ENCODE measurements at regions not wholly inside any gene's neighbourhood (a gene's known extent, or its start where the extent isn't known, plus 50 kb on each side); places are given as distances from the start of the nearest gene placed in this dataset.
"Not testable (repeated sequence)": the region's sequence is repeated elsewhere in the genome, so short reads cannot be mapped to it uniquely, and the experiment has no call there.

DNA sequence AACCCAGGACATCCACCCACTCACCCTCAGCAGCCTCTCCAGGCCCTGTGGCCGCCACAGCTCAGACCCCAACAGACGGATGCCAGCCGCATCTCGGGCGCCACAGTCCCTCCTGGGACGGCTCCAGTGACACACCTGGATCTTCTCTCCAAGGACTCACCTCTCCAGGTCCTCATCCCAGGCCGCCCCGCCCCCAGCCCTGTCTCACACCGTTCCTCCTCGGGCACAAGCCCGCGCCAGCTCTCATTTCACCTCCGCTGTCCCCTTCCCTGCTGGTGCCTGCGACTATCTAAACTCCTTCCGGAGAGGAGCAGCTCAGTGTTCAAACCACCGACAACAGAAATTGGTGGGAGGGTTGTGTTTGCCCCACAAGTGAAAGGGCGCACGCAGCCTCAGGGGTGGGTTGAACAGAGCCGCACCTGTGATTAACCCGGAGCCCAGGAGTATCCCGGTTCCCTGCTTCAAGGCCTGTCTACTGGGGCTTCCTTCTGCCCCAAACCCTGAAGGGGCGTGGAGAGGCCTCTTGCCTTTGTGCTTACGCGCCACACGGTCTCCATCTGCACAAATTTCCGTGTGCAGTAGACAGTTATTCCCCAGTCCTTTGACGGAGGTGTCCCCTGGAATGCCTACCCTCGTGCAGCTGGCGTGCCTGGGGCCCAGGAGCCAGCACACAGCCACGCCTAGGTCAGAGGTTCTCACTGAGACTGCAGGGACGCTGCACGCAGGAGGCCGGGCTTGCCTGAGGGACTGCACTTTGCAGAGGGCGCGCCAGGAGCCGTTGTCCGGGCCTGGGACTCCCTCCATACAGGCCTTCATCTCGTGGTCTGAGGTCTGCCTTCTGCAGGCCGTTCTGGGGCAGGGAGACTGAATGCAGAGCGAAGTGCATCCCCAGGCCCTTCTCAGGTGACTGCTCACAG, 232.7 kb downstream of the DLL1 start:
- Histone ChIP-seq H4K91ac (ENCODE audit: low read depth, low read length, poor library complexity) (no peak overlapping the region), H3K36me3 (replicated peaks in 1 of 2; ENCODE audit: control insufficient read depth in 2 of 2, insufficient read depth in 2 of 2, low read length in 2 of 2) (no peaks in the 10 kb centered on the region), H3K23ac (ENCODE audit: low read depth, low read length, poor library complexity) (no peak overlapping the region), H3K27me3 (ENCODE audit: control insufficient read depth in 3 of 3, insufficient read depth in 3 of 3, low read depth in 1 of 3, low read length in 3 of 3) (peaks cover 0 to 7% (median 0%) of the 10 kb centered on the region in 3 experiments), H2BK120ac (ENCODE audit: low read depth, low read length) (no peak overlapping the region), H3K79me1 (ENCODE audit: low read depth, low read length) (no peaks in the 10 kb centered on the region), H3K18ac (ENCODE audit: low read length) (peak overlapping the region; percentile 85), H2BK12ac (ENCODE audit: low read length) (peak overlapping the region; percentile 31), H2AFZ (ENCODE audit: low read length) (no peak overlapping the region), H3K4me2 (ENCODE audit: insufficient read depth, low read length, poor library complexity, severe bottlenecking) (no peak overlapping the region), H3K4me3 (ENCODE audit: low read length in 2 of 2) (no peak overlapping the region), H3K14ac (ENCODE audit: low read length) (no peak overlapping the region), H2BK5ac (ENCODE audit: low read length) (no peak overlapping the region), H2AK5ac (ENCODE audit: low read depth, low read length) (no peak overlapping the region), H3K4me1 (ENCODE audit: control insufficient read depth in 2 of 2, insufficient read depth in 1 of 2, low read depth in 1 of 2, low read length in 2 of 2) (peaks cover 0 to 3% of the 10 kb centered on the region in 2 donors), H3K4ac (ENCODE audit: low read length) (peak overlapping the region; percentile 14), H4K8ac (ENCODE audit: low read depth, low read length) (no peak overlapping the region), H2BK15ac (ENCODE audit: low read length) (peak overlapping the region; percentile 57), H3K9ac (ENCODE audit: low read depth, low read length, poor library complexity) (peak overlapping the region; percentile 34), H3K9me3 (replicated peaks in 1 of 2; ENCODE audit: control insufficient read depth in 2 of 2, insufficient read depth in 1 of 2, low read depth in 1 of 2, low read length in 2 of 2) (peaks cover 0 to 2% of the 10 kb centered on the region in 2 donors), H3K27ac (replicated peaks; ENCODE audit: low read length) (no peak overlapping the region)
- WGBS, 2 donors (ENCODE audit: extremely low coverage in 2 of 2, insufficient read length in 2 of 2, insufficient replicate concordance in 1 of 2) = no CpG with 5 or more reads among the region's 40 CpGs
- no peak for DNase-seq (ENCODE audit: low spot score)

GRCh38 chr6:170057034-170057734, 233.7 kb downstream of the DLL1 start:
- H3K18ac ChIP-seq (ENCODE audit: low read length) = peak overlapping the region; percentile 78
- H2BK120ac ChIP-seq (ENCODE audit: low read depth, low read length) = no peak overlapping the region
- peak overlapping the region; percentile 91 for H2AK5ac ChIP-seq (ENCODE audit: low read depth, low read length)
- H4K91ac ChIP-seq (ENCODE audit: low read depth, low read length, poor library complexity) = peak overlapping the region; percentile 92
- peaks cover 0 to 2% of the 10 kb centered on the region in 2 donors for H3K9me3 ChIP-seq (replicated peaks in 1 of 2; ENCODE audit: control insufficient read depth in 2 of 2, insufficient read depth in 1 of 2, low read depth in 1 of 2, low read length in 2 of 2)
- DNase-seq (ENCODE audit: low spot score) = no peak
- H2AFZ ChIP-seq (ENCODE audit: low read length) = no peak overlapping the region
- peak overlapping the region; percentile 63 for H2BK15ac ChIP-seq (ENCODE audit: low read length)
- H3K79me1 ChIP-seq (ENCODE audit: low read depth, low read length) = no peaks in the 10 kb centered on the region
- H3K4me3 ChIP-seq (ENCODE audit: low read length in 2 of 2) = no peak overlapping the region
- H3K9ac ChIP-seq (ENCODE audit: low read depth, low read length, poor library complexity) = no peak overlapping the region
- H3K4ac ChIP-seq (ENCODE audit: low read length) = no peak overlapping the region
- H3K27me3 ChIP-seq (ENCODE audit: control insufficient read depth in 3 of 3, insufficient read depth in 3 of 3, low read depth in 1 of 3, low read length in 3 of 3) = peaks cover 0 to 4% (median 0%) of the 10 kb centered on the region in 3 experiments
- no peak overlapping the region for H3K14ac ChIP-seq (ENCODE audit: low read length)
- H3K23ac ChIP-seq (ENCODE audit: low read depth, low read length, poor library complexity) = no peak overlapping the region
- no peak overlapping the region for H4K8ac ChIP-seq (ENCODE audit: low read depth, low read length)
- H3K36me3 ChIP-seq (replicated peaks in 1 of 2; ENCODE audit: control insufficient read depth in 2 of 2, insufficient read depth in 2 of 2, low read length in 2 of 2) = no peaks in the 10 kb centered on the region
- no peak overlapping the region for H3K4me2 ChIP-seq (ENCODE audit: insufficient read depth, low read length, poor library complexity, severe bottlenecking)
- H3K4me1 ChIP-seq (ENCODE audit: control insufficient read depth in 2 of 2, insufficient read depth in 1 of 2, low read depth in 1 of 2, low read length in 2 of 2) = peaks cover 0 to 3% of the 10 kb centered on the region in 2 donors
- H3K27ac ChIP-seq (replicated peaks; ENCODE audit: low read length) = no peak overlapping the region
- no peak overlapping the region for H2BK5ac ChIP-seq (ENCODE audit: low read length)
- H2BK12ac ChIP-seq (ENCODE audit: low read length) = peak overlapping the region; percentile 8
- WGBS, 2 donors (ENCODE audit: extremely low coverage in 2 of 2, insufficient read length in 2 of 2, insufficient replicate concordance in 1 of 2) = no CpG with 5 or more reads among the region's 16 CpGs

DNA sequence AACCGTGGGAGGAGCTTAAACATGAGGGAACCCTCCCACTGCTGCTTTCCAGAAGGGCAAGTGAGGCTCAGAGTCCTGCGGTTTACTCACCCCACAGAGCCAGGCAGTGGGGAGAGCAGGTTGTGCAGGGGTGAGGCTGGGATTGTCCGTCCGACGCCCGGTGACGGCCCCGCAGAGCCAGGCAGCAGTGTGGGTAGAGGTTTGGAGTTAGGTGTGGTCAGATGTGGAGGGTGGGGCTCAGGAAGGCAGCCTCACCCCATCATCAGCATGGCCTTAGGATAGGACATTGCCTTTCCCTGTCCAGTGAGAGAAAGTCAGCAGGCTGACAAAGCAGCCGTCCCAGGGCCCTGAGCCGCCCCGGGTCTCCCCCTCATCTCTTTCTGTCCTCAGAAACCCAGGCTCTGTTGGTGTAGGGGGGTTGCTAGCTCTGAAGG, 234.6 kb downstream of the DLL1 start:
- peak overlapping the region; percentile 53 for H4K91ac ChIP-seq (ENCODE audit: low read depth, low read length, poor library complexity)
- H3K9ac ChIP-seq (ENCODE audit: low read depth, low read length, poor library complexity) = no peak overlapping the region
- H3K79me1 ChIP-seq (ENCODE audit: low read depth, low read length) = no peaks in the 10 kb centered on the region
- no peaks in the 10 kb centered on the region for H3K27me3 ChIP-seq (ENCODE audit: control insufficient read depth in 3 of 3, insufficient read depth in 3 of 3, low read depth in 1 of 3, low read length in 3 of 3)
- H2AFZ ChIP-seq (ENCODE audit: low read length) = no peak overlapping the region
- H3K4ac ChIP-seq (ENCODE audit: low read length) = peak overlapping the region; percentile 69
- H3K4me2 ChIP-seq (ENCODE audit: insufficient read depth, low read length, poor library complexity, severe bottlenecking) = no peak overlapping the region
- peaks cover 0 to 3% of the 10 kb centered on the region in 2 donors for H3K4me1 ChIP-seq (ENCODE audit: control insufficient read depth in 2 of 2, insufficient read depth in 1 of 2, low read depth in 1 of 2, low read length in 2 of 2)
- H3K23ac ChIP-seq (ENCODE audit: low read depth, low read length, poor library complexity) = peak overlapping the region; percentile 21
- H3K36me3 ChIP-seq (replicated peaks in 1 of 2; ENCODE audit: control insufficient read depth in 2 of 2, insufficient read depth in 2 of 2, low read length in 2 of 2) = no peaks in the 10 kb centered on the region
- H3K4me3 ChIP-seq (ENCODE audit: low read length in 2 of 2) = no peak overlapping the region
- WGBS, 2 donors (ENCODE audit: extremely low coverage in 2 of 2, insufficient read length in 2 of 2, insufficient replicate concordance in 1 of 2) = no CpG with 5 or more reads among the region's 11 CpGs
- H2AK5ac ChIP-seq (ENCODE audit: low read depth, low read length) = peak overlapping the region; percentile 90
- H2BK5ac ChIP-seq (ENCODE audit: low read length) = no peak overlapping the region
- no peak overlapping the region for H3K14ac ChIP-seq (ENCODE audit: low read length)
- peak overlapping the region; percentile 24 for H3K18ac ChIP-seq (ENCODE audit: low read length)
- H4K8ac ChIP-seq (ENCODE audit: low read depth, low read length) = peak overlapping the region; percentile 29
- no peak for DNase-seq (ENCODE audit: low spot score)
- H2BK15ac ChIP-seq (ENCODE audit: low read length) = peak overlapping the region; percentile 13
- no peak overlapping the region for H3K27ac ChIP-seq (replicated peaks; ENCODE audit: low read length)
- peaks cover 0 to 2% of the 10 kb centered on the region in 2 donors for H3K9me3 ChIP-seq (replicated peaks in 1 of 2; ENCODE audit: control insufficient read depth in 2 of 2, insufficient read depth in 1 of 2, low read depth in 1 of 2, low read length in 2 of 2)
- no peak overlapping the region for H2BK120ac ChIP-seq (ENCODE audit: low read depth, low read length)
- H2BK12ac ChIP-seq (ENCODE audit: low read length) = peak overlapping the region; percentile 75

GRCh38 chr6:170055797-170056196, 235.1 kb downstream of the DLL1 start:
- peak overlapping the region; percentile 29 for H3K18ac ChIP-seq (ENCODE audit: low read length)
- H3K9me3 ChIP-seq (replicated peaks in 1 of 2; ENCODE audit: control insufficient read depth in 2 of 2, insufficient read depth in 1 of 2, low read depth in 1 of 2, low read length in 2 of 2); H3K27ac ChIP-seq (replicated peaks; ENCODE audit: low read length); H2AK5ac ChIP-seq (ENCODE audit: low read depth, low read length); H2BK15ac ChIP-seq (ENCODE audit: low read length); DNase-seq (ENCODE audit: low spot score); H3K9ac ChIP-seq (ENCODE audit: low read depth, low read length, poor library complexity); H3K14ac ChIP-seq (ENCODE audit: low read length); H3K4ac ChIP-seq (ENCODE audit: low read length); H3K27me3 ChIP-seq (ENCODE audit: control insufficient read depth in 3 of 3, insufficient read depth in 3 of 3, low read depth in 1 of 3, low read length in 3 of 3); H3K36me3 ChIP-seq (replicated peaks in 1 of 2; ENCODE audit: control insufficient read depth in 2 of 2, insufficient read depth in 2 of 2, low read length in 2 of 2); H3K4me3 ChIP-seq (ENCODE audit: low read length in 2 of 2); H3K4me1 ChIP-seq (ENCODE audit: control insufficient read depth in 2 of 2, insufficient read depth in 1 of 2, low read depth in 1 of 2, low read length in 2 of 2); H3K79me1 ChIP-seq (ENCODE audit: low read depth, low read length); H3K4me2 ChIP-seq (ENCODE audit: insufficient read depth, low read length, poor library complexity, severe bottlenecking); H4K8ac ChIP-seq (ENCODE audit: low read depth, low read length); H2BK5ac ChIP-seq (ENCODE audit: low read length); H3K23ac ChIP-seq (ENCODE audit: low read depth, low read length, poor library complexity); H2BK120ac ChIP-seq (ENCODE audit: low read depth, low read length); H4K91ac ChIP-seq (ENCODE audit: low read depth, low read length, poor library complexity); H2AFZ ChIP-seq (ENCODE audit: low read length): not testable (repeated sequence)
- peak overlapping the region; percentile 75 for H2BK12ac ChIP-seq (ENCODE audit: low read length)
- WGBS, 2 donors (ENCODE audit: extremely low coverage in 2 of 2, insufficient read length in 2 of 2, insufficient replicate concordance in 1 of 2) = no CpG with 5 or more reads among the region's 14 CpGs
